Nephron progenitor cell (in vitro differentiated cells): ENCODE measurements at regions not wholly inside any gene's neighbourhood (a gene's known extent, or its start where the extent isn't known, plus 50 kb on each side); places are given as distances from the start of the nearest gene placed in this dataset.
A peak's percentile ranks its signal among the peaks of the same experiment; 100 is the strongest.

Experiments
- DNase-seq: peaks from one replicate; pipeline ENCODE4 v3.0.0; 2021
- H3K27ac Mint-ChIP-seq: 2 replicates; pipeline ENCODE4 v1.8.0; 2021; ENCODE audit warnings: mild to moderate bottlenecking, moderate library complexity, mixed read lengths
- H3K27me3 Mint-ChIP-seq: 2 replicates; pipeline ENCODE4 v1.8.0; 2021; ENCODE audit warnings: mild to moderate bottlenecking, low read depth, mixed read lengths; ENCODE audit not compliant: poor library complexity
- H3K36me3 Mint-ChIP-seq: 2 replicates; pipeline ENCODE4 v1.8.0; 2021; ENCODE audit warnings: low read depth, mixed read lengths
- H3K4me1 Mint-ChIP-seq: 2 replicates; pipeline ENCODE4 v1.8.0; 2021; ENCODE audit warnings: mixed read lengths
- H3K4me3 Mint-ChIP-seq: 2 replicates; pipeline ENCODE4 v1.8.0; 2021; ENCODE audit warnings: mild to moderate bottlenecking, moderate library complexity, mixed read lengths
- H3K9me3 Mint-ChIP-seq: 2 replicates; pipeline ENCODE4 v1.8.0; 2021; ENCODE audit warnings: mild to moderate bottlenecking, moderate library complexity, mixed read lengths
- TF ChIP-seq, protein P1 (sequence below): fragments of 200-600 bp; sonication (generic); IDR thresholded peaks from 2 replicates; pipeline ENCODE4 v1.5.0; 2021; ENCODE audit warnings: antibody characterized with exemption

DNA sequence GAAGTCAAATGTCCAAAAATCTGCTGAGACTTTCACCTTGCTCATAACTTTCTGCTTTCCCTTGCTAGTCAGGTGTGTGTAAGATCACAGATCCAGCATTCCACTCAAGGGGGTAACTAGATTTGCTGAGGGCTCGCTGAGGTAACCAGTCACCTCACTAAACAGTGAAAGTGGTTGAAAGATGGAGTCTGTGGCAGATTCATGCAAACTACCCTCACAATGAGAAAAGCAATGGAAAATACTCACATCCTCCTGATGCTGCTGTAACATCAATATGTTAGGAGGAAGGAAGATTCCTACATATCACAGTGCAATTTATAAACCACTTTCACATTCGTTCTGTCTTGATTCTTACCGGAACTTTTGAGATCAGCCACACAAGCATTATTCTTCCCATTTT, 174.3 kb upstream of the BCL6 start:
- TF ChIP-seq, protein P1, sequence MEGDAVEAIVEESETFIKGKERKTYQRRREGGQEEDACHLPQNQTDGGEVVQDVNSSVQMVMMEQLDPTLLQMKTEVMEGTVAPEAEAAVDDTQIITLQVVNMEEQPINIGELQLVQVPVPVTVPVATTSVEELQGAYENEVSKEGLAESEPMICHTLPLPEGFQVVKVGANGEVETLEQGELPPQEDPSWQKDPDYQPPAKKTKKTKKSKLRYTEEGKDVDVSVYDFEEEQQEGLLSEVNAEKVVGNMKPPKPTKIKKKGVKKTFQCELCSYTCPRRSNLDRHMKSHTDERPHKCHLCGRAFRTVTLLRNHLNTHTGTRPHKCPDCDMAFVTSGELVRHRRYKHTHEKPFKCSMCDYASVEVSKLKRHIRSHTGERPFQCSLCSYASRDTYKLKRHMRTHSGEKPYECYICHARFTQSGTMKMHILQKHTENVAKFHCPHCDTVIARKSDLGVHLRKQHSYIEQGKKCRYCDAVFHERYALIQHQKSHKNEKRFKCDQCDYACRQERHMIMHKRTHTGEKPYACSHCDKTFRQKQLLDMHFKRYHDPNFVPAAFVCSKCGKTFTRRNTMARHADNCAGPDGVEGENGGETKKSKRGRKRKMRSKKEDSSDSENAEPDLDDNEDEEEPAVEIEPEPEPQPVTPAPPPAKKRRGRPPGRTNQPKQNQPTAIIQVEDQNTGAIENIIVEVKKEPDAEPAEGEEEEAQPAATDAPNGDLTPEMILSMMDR = no peak
- H3K27me3 Mint-ChIP-seq = no peaks in the 10 kb centered on the region
- H3K36me3 Mint-ChIP-seq = peaks cover 4% of the 10 kb centered on the region
- H3K27ac Mint-ChIP-seq = no peak overlapping the region
- H3K9me3 Mint-ChIP-seq = peaks cover 16% of the 10 kb centered on the region
- DNase-seq = no peak
- no peak overlapping the region for H3K4me3 Mint-ChIP-seq
- peaks cover 37% of the 10 kb centered on the region for H3K4me1 Mint-ChIP-seq

DNA sequence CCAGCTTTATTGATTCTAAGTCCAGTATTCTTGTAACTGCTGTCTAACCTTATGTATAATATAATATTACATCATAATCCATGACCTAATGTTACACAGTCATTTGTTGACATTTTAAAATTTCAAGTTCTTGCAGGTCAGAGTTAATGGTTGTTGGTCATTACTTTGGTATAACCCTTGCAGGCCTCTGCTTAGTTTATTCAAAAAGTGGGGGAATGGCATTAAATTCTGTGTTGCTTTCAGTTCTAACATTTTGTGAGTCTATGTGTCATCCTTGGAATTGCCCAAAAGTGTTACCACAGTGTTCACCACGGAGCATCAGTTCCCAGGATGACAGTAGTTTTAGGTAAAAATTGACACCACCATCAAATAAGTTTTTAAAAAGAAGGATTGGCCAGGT, 174.8 kb upstream of the BCL6 start:
- H3K36me3 Mint-ChIP-seq = peaks cover 4% of the 10 kb centered on the region
- TF ChIP-seq, protein P1 = no peak
- no peaks in the 10 kb centered on the region for H3K27me3 Mint-ChIP-seq
- no peak overlapping the region for H3K27ac Mint-ChIP-seq
- no peak for DNase-seq
- no peak overlapping the region for H3K4me3 Mint-ChIP-seq
- peaks cover 20% of the 10 kb centered on the region for H3K9me3 Mint-ChIP-seq
- H3K4me1 Mint-ChIP-seq = peaks cover 32% of the 10 kb centered on the region

DNA sequence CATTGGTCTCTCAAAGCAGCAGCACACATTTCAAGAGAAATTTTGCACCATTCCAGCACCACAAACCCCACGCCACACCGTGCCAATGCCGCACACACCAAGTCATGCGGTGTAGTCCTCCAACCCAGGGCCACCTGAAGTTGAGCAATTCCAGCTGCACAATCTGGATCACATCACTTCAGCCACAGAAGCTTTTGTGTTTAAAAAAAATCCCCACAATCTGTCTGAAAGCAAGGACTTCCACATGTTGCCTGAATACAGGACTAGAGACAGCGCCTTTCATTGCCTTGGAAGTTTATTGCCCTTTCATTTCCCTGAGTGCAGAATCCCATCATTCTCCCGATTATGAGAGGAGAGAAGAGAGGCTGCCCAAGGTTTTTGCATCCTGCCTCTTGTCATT, 175.6 kb upstream of the BCL6 start:
- Mint-ChIP-seq H3K27ac (peak overlapping the region; percentile 72), H3K36me3 (peaks cover 10% of the 10 kb centered on the region), H3K4me1 (peaks cover 24% of the 10 kb centered on the region), H3K9me3 (peaks cover 29% of the 10 kb centered on the region), H3K4me3 (no peak overlapping the region), H3K27me3 (no peaks in the 10 kb centered on the region)
- DNase-seq = no peak
- TF ChIP-seq, protein P1 = no peak

DNA sequence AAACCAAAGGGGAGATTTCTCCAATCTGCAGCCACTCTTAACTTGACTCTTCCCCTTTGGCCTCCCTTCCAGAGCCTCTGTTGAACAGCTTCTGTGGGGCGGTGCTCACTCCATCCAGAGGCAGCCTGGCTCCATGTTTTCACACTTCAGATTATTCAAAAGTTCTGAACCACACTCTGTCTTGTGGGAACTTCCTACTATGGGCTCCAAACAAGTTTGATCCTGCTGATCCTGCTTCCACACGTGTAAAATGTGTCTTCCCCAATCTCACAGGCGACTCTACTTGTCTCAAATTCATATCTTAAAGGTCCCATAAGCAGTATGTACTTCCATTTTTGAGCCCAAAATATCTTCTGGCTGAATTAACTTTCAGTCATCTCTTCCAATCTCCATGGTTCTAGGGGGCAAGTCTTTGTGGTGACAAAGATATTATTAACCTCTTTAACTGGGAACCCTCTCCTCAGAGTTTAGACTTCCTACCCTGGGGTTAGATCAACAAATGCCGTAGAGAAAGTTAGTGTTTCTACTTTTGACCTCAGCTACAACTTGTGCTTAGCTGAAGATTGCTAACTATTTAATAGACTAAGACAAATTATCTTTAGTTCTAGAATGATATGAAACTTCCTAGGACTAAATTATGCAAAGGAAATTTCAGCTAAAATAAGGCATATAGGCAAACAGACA, 176.3 kb upstream of the BCL6 start:
- TF ChIP-seq, protein P1 = no peak
- H3K27ac Mint-ChIP-seq = peak overlapping the region; percentile 72
- peaks cover 29% of the 10 kb centered on the region for H3K9me3 Mint-ChIP-seq
- H3K27me3 Mint-ChIP-seq = no peaks in the 10 kb centered on the region
- no peak overlapping the region for H3K4me3 Mint-ChIP-seq
- peaks cover 10% of the 10 kb centered on the region for H3K36me3 Mint-ChIP-seq
- DNase-seq = no peak
- H3K4me1 Mint-ChIP-seq = peaks cover 20% of the 10 kb centered on the region

DNA sequence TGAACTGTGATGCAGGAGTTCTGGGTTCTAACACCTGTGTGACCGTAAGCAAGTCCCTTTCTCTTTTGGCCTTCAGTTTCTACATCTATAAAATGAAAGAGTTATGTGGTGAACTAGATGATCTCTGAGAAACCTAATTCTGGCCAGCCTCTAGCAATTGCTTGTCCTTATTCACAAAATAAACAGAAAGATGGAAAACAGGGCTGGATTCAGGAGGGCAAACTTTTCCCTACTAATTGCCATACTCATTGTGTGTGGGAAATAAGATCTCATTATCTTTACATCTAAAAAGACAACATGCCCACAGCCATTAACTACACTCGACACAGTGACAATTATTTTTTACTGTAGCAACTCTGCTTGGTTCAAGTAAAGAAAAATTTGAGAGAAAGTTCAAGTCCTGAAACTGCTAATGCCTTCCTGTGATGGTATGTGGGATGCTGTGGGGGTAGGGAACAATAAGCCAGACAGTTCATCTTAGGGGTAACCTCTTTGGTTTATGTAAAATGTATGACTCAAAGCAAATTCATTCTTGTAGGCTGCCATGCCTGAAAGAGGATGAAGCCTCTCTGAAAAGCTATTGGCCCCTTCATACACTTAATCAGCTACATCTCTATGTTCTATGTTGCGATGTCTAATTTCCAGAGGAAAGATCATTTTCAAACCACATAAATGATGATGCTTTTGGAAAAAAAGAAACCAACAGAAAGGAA, 177.6 kb upstream of the BCL6 start:
- Mint-ChIP-seq H3K27ac (no peak overlapping the region), H3K4me1 (peaks cover 20% of the 10 kb centered on the region), H3K27me3 (peaks cover 3% of the 10 kb centered on the region), H3K9me3 (peaks cover 29% of the 10 kb centered on the region), H3K4me3 (no peak overlapping the region), H3K36me3 (peaks cover 10% of the 10 kb centered on the region)
- no peak for DNase-seq
- TF ChIP-seq, protein P1 = no peak
